Tibial nerve (tissue), 4 donors: ENCODE measurements at regions not wholly inside any gene's neighbourhood (a gene's known extent, or its start where the extent isn't known, plus 50 kb on each side); places are given as distances from the start of the nearest gene placed in this dataset.

Source experiments
- DNase-seq, 2 donors: peaks; one replicate each; pipeline ENCODE4 v3.0.0-alpha.2; 2019; ENCODE audit warnings: low spot score in 2 of 2
- H3K27ac ChIP-seq, 4 donors: fragments of 200-600 bp; sonication (generic) in 3 of 4; one replicate each; pipeline ENCODE4 v1.5.1; 2017 to 2019; ENCODE audit warnings: mild to moderate bottlenecking in 1 of 4
- H3K27me3 ChIP-seq, 2 donors: fragments of 200-600 bp; sonication (generic) in 1 of 2; one replicate each; pipeline versions ENCODE4 v1.5.1 to v1.6.0; 2017 to 2019
- H3K36me3 ChIP-seq, 3 donors: fragments of 200-600 bp; sonication (generic); one replicate each; pipeline ENCODE4 v1.5.1; 2018 to 2019
- H3K4me1 ChIP-seq, 4 donors: fragments of 200-600 bp; sonication (generic) in 3 of 4; one replicate each; pipeline ENCODE4 v1.5.1; 2017 to 2019
- H3K4me3 ChIP-seq, 4 donors: fragments of 200-600 bp; sonication (generic) in 3 of 4; one replicate each; pipeline ENCODE4 v1.5.1; 2017 to 2019; ENCODE audit warnings: mild to moderate bottlenecking in 1 of 4, moderate library complexity in 1 of 4
- H3K9me3 ChIP-seq, 4 donors: fragments of 200-600 bp; sonication (generic) in 3 of 4; one replicate each; pipeline ENCODE4 v1.5.1; 2017 to 2019
- CTCF ChIP-seq, 5 experiments: fragments of 200-600 bp in 3 of 5; fragments of 450-650 bp in 2 of 5; sonication (generic) in 3 of 5; IDR thresholded peaks; one replicate each; pipeline ENCODE4 v1.5.1; 2016 to 2019; ENCODE audit warnings: antibody characterized with exemption in 5 of 5, mild to moderate bottlenecking in 3 of 5, moderate library complexity in 2 of 5
- EP300 ChIP-seq, 2 donors: sonication (generic); formaldehyde crosslinking; IDR thresholded peaks; one replicate each; pipeline ENCODE4 v1.6.1; 2017; ENCODE audit warnings: antibody characterized with exemption in 2 of 2, mild to moderate bottlenecking in 1 of 2
- POLR2A ChIP-seq, 2 donors: fragments of 450-650 bp; IDR thresholded peaks; one replicate each; pipeline ENCODE4 v1.6.1; 2017; ENCODE audit warnings: antibody characterized with exemption in 2 of 2, mild to moderate bottlenecking in 2 of 2, moderate library complexity in 2 of 2
- WGBS, 2 donors: methylation state at CpG; one replicate each; pipeline ENCODE4 v1.1.5; 2018; 5-methylcytosine and 5-hydroxymethylcytosine counted together

GRCh38 chr3:56890448-56891091 is 88.8 kb upstream of the ARHGEF3 start:
- DNase-seq: no peak

GRCh38 chr3:56889131-56889530 is 87.4 kb upstream of the ARHGEF3 start:
- Histone ChIP-seq H3K27me3 (no peaks in the 10 kb centered on the region), H3K4me3 (no peak overlapping the region), H3K36me3 (no peaks in the 10 kb centered on the region), H3K27ac (no peak overlapping the region), H3K9me3 (no peaks in the 10 kb centered on the region), H3K4me1 (peaks cover 0 to 5% (median 0%) of the 10 kb centered on the region in 4 donors)
- WGBS, 2 donors: 79 to 82% methylated on average over 7 of the region's 7 CpGs
- TF ChIP-seq CTCF (IDR thresholded peaks at IDR 0.05) (no peak), POLR2A (IDR thresholded peaks at IDR 0.05) (no peak)
- DNase-seq: no peak

More at GRCh38 chr3:56890448-56891091, 88.8 kb upstream of the ARHGEF3 start:
- Histone ChIP-seq H3K27ac (no peak overlapping the region), H3K9me3 (no peaks in the 10 kb centered on the region), H3K27me3 (no peaks in the 10 kb centered on the region), H3K36me3 (no peaks in the 10 kb centered on the region), H3K4me3 (no peak overlapping the region), H3K4me1 (peaks cover 0 to 8% (median 0%) of the 10 kb centered on the region in 4 donors)
- TF ChIP-seq EP300 (IDR thresholded peaks at IDR 0.05) (no peak), CTCF (IDR thresholded peaks at IDR 0.05) (no peak), POLR2A (IDR thresholded peaks at IDR 0.05) (no peak)
- 66 to 81% methylated on average over 8 of the region's 8 CpGs for WGBS, 2 donors

GRCh38 chr3:56887402-56888025 is 85.8 kb upstream of the ARHGEF3 start:
- Histone ChIP-seq H3K27ac (no peak overlapping the region), H3K36me3 (no peaks in the 10 kb centered on the region), H3K4me3 (no peak overlapping the region), H3K9me3 (no peaks in the 10 kb centered on the region), H3K4me1 (peaks cover 0 to 5% (median 0%) of the 10 kb centered on the region in 4 donors), H3K27me3 (no peaks in the 10 kb centered on the region)
- DNase-seq: no peak
- TF ChIP-seq CTCF (IDR thresholded peaks at IDR 0.05) (no peak), POLR2A (IDR thresholded peaks at IDR 0.05) (no peak), EP300 (IDR thresholded peaks at IDR 0.05) (no peak)
- 36 to 41% methylated on average over 2 of the region's 2 CpGs for WGBS, 2 donors

DNA sequence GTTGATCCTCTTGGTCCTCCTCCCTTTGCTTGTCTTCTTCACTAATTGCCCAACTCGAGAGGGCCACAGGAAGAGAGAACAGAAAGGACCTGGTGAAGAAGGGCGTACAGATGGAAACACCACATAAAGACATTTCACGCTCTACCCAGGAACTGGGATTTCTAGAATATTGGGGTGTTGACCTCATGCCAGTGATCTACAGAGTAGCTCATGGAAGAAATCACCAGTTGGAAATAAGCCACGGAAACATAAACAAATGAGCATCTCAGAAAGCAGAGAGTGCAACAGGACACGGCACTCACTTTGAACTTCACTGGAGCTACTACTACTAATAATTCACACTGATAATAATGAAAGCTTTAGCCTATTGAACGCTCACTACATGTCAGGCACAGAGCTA is 84.6 kb upstream of the ARHGEF3 start:
- WGBS, 2 donors: 68 to 78% methylated on average over 6 of the region's 6 CpGs
- H3K4me3 ChIP-seq: no peak overlapping the region
- no peaks in the 10 kb centered on the region for H3K36me3 ChIP-seq
- no peaks in the 10 kb centered on the region for H3K27me3 ChIP-seq
- H3K9me3 ChIP-seq: no peaks in the 10 kb centered on the region
- no peak overlapping the region for H3K27ac ChIP-seq
- H3K4me1 ChIP-seq: peaks cover 0 to 5% (median 0%) of the 10 kb centered on the region in 4 donors
- no peak for DNase-seq
- TF ChIP-seq CTCF (IDR thresholded peaks at IDR 0.05): no peak
- no peak for TF ChIP-seq EP300 (IDR thresholded peaks at IDR 0.05)

DNA sequence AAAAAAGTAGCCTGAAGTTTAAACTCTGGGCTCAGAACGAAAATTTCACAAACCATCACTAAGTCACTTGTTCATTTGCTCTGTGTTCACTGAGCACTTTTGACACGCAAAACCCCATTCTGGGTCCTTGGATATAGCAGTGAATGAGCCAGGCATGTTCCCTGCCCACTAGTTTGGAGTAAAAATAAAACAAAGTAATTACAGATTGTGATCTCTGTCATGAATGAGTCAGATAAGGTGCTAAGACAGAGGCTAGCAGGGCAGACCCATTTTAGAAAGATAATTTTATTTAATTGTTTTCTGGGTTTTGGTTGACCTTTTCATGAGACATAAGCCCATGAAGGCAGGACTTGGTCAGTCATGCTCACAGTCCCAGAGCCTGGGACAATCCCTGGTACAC is 84.1 kb upstream of the ARHGEF3 start:
- TF ChIP-seq EP300 (IDR thresholded peaks at IDR 0.05) (no peak), CTCF (IDR thresholded peaks at IDR 0.05) (no peak), POLR2A (IDR thresholded peaks at IDR 0.05) (no peak)
- no peak overlapping the region for H3K4me3 ChIP-seq
- no peaks in the 10 kb centered on the region for H3K27me3 ChIP-seq
- DNase-seq: no peak
- 86 to 92% methylated on average over 2 of the region's 2 CpGs for WGBS, 2 donors
- no peaks in the 10 kb centered on the region for H3K36me3 ChIP-seq
- no peak overlapping the region for H3K27ac ChIP-seq
- H3K9me3 ChIP-seq: no peaks in the 10 kb centered on the region
- H3K4me1 ChIP-seq: peaks cover 0 to 5% (median 0%) of the 10 kb centered on the region in 4 donors
